Loucy (cell line): ENCODE measurements at regions not wholly inside any gene's neighbourhood (a gene's known extent, or its start where the extent isn't known, plus 50 kb on each side); places are given as distances from the start of the nearest gene placed in this dataset.

ENCODE experiments used
- H2AFZ ChIP-seq: fragments of 200-600 bp; sonication (generic); 2 replicates; pipeline ENCODE4 v1.6.0; 2016; ENCODE audit warnings: antibody characterized with exemption, mild to moderate bottlenecking, low read length, moderate library complexity
- H3F3A ChIP-seq: fragments of 200-600 bp; 2 replicates; pipeline ENCODE4 v1.6.0; 2016; ENCODE audit warnings: antibody characterized with exemption, low read depth, mild to moderate bottlenecking
- H3K27me3 ChIP-seq: fragments of 200-600 bp; sonication (generic); 2 replicates; pipeline ENCODE4 v1.6.1; 2014; ENCODE audit warnings: low read length, mild to moderate bottlenecking; ENCODE audit not compliant: insufficient read depth, poor library complexity, severe bottlenecking
- H3K36me3 ChIP-seq: fragments of 200-600 bp; sonication (generic); 2 replicates; pipeline ENCODE4 v1.6.1; 2016; ENCODE audit warnings: low read length; ENCODE audit not compliant: insufficient read depth
- H3K4me1 ChIP-seq: fragments of 200-600 bp; sonication (generic); 2 replicates; pipeline ENCODE4 v1.5.1; 2014; ENCODE audit warnings: low read length, mild to moderate bottlenecking; ENCODE audit not compliant: insufficient read depth, poor library complexity, severe bottlenecking
- H3K4me2 ChIP-seq: fragments of 200-600 bp; sonication (generic); 2 replicates; pipeline ENCODE4 v1.6.0; 2014; ENCODE audit warnings: antibody characterized with exemption, low read length, low read depth, mild to moderate bottlenecking; ENCODE audit not compliant: poor library complexity, severe bottlenecking
- H3K4me3 ChIP-seq: fragments of 200-600 bp; sonication (generic); 2 replicates; pipeline ENCODE4 v1.5.1; 2014; ENCODE audit warnings: low read length, mild to moderate bottlenecking, mixed read lengths; ENCODE audit not compliant: poor library complexity, severe bottlenecking
- H3K79me2 ChIP-seq: fragments of 200-600 bp; sonication (generic); 2 replicates; pipeline ENCODE4 v1.6.1; 2014; ENCODE audit warnings: low read length; ENCODE audit not compliant: insufficient read depth
- H3K9ac ChIP-seq: fragments of 200-600 bp; sonication (generic); 2 replicates; pipeline ENCODE4 v1.6.0; 2014; ENCODE audit warnings: mild to moderate bottlenecking, low read depth, low read length, moderate library complexity; ENCODE audit not compliant: poor library complexity, severe bottlenecking
- H3K9me2 ChIP-seq: fragments of 200-600 bp; sonication (generic); replicated peaks from 2 replicates; pipeline ENCODE4 v1.6.1; 2016; ENCODE audit warnings: low read depth, low read length, mixed read lengths
- H3K9me3 ChIP-seq: fragments of 200-600 bp; sonication (generic); 2 replicates; pipeline ENCODE4 v1.6.1; 2014; ENCODE audit warnings: mild to moderate bottlenecking, antibody characterized with exemption, low read length, low read depth; ENCODE audit not compliant: insufficient read depth
- H4K20me1 ChIP-seq: fragments of 200-600 bp; sonication (generic); 2 replicates; pipeline ENCODE4 v1.6.0; 2014; ENCODE audit warnings: antibody characterized with exemption, low read length, mild to moderate bottlenecking; ENCODE audit not compliant: insufficient read depth, poor library complexity, severe bottlenecking
- EZH2phosphoT487 ChIP-seq: fragments of 200-600 bp; IDR thresholded peaks from 2 replicates; pipeline ENCODE4 v1.6.1; 2018; ENCODE audit warnings: antibody characterized with exemption, mild to moderate bottlenecking, moderate library complexity, borderline replicate concordance
- TF ChIP-seq, protein P1 (sequence below): fragments of 200-600 bp; sonication (generic); conservative IDR thresholded peaks from 2 replicates; pipeline ENCODE4 v1.5.1; 2014; ENCODE audit warnings: mild to moderate bottlenecking, antibody characterized with exemption, low read length

DNA sequence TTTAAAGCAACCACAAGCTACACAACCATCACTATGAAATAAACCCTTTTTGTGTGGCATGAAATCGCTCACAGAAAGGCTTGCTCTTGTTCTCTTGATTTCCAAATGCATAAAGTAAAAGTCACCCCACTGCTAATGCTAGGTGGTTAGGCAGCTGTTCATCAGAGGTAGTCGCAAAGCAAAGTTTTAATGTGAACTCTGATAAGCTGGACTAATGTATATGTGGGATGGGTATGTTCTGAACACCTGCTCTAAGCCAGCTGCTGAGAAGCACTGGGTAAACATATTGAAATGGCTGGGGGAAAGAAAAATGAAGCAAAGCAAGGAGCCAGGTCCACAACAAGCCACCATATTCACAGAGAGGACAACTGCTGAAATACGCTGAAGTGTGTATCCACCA is 142.3 kb downstream of the KLF12 start:
- Histone ChIP-seq H3K9ac (no peak overlapping the region), H3K79me2 (peaks cover 25% of the 10 kb centered on the region), H3K36me3 (peaks cover 8% of the 10 kb centered on the region; the same call in 1 of the 2 replicates), H3K9me3 (no peaks in the 10 kb centered on the region), H3K4me3 (no peak overlapping the region), H3K9me2 (no peaks in the 10 kb centered on the region), H3F3A (0 out of 2 replicates have a peak, but pooled peaks cover 4% of the 10 kb centered on the region), H4K20me1 (peaks cover 10% of the 10 kb centered on the region), H3K27me3 (no peaks in the 10 kb centered on the region), H2AFZ (no peak overlapping the region), H3K4me2 (no peak overlapping the region), H3K4me1 (peaks cover 41% of the 10 kb centered on the region)
- no peak for TF ChIP-seq EZH2phosphoT487
- TF ChIP-seq, protein P1, sequence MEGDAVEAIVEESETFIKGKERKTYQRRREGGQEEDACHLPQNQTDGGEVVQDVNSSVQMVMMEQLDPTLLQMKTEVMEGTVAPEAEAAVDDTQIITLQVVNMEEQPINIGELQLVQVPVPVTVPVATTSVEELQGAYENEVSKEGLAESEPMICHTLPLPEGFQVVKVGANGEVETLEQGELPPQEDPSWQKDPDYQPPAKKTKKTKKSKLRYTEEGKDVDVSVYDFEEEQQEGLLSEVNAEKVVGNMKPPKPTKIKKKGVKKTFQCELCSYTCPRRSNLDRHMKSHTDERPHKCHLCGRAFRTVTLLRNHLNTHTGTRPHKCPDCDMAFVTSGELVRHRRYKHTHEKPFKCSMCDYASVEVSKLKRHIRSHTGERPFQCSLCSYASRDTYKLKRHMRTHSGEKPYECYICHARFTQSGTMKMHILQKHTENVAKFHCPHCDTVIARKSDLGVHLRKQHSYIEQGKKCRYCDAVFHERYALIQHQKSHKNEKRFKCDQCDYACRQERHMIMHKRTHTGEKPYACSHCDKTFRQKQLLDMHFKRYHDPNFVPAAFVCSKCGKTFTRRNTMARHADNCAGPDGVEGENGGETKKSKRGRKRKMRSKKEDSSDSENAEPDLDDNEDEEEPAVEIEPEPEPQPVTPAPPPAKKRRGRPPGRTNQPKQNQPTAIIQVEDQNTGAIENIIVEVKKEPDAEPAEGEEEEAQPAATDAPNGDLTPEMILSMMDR = no peak

DNA sequence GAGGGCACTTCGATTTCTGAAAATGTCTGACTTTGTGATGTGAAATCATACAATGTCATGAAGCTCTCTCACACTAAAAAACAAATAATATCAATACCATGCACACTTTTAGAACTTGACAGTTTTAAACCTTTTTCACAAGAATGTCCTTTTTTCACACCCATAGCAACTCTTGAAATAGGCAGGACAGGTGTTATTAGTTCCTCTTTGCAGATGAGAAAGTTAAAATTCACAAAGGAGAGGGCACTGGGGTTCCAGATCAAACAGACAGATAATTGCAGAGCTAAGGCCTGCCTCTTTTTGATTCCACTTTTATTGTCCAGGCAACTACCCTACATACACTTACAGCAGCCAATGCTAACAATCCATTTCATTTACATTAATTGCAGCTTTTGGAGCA is 142.8 kb downstream of the KLF12 start:
- Histone ChIP-seq H3K36me3 (peaks cover 8% of the 10 kb centered on the region; the same call in 1 of the 2 replicates), H3K4me3 (no peak overlapping the region), H3F3A (0 out of 2 replicates have a peak, but pooled peaks cover 4% of the 10 kb centered on the region), H3K27me3 (no peaks in the 10 kb centered on the region), H3K9ac (no peak overlapping the region), H3K79me2 (peaks cover 23% of the 10 kb centered on the region), H4K20me1 (peaks cover 10% of the 10 kb centered on the region), H2AFZ (no peak overlapping the region), H3K9me3 (no peaks in the 10 kb centered on the region), H3K4me1 (peaks cover 41% of the 10 kb centered on the region), H3K9me2 (no peaks in the 10 kb centered on the region), H3K4me2 (no peak overlapping the region)
- TF ChIP-seq EZH2phosphoT487 = no peak
- TF ChIP-seq, protein P1 = no peak

DNA sequence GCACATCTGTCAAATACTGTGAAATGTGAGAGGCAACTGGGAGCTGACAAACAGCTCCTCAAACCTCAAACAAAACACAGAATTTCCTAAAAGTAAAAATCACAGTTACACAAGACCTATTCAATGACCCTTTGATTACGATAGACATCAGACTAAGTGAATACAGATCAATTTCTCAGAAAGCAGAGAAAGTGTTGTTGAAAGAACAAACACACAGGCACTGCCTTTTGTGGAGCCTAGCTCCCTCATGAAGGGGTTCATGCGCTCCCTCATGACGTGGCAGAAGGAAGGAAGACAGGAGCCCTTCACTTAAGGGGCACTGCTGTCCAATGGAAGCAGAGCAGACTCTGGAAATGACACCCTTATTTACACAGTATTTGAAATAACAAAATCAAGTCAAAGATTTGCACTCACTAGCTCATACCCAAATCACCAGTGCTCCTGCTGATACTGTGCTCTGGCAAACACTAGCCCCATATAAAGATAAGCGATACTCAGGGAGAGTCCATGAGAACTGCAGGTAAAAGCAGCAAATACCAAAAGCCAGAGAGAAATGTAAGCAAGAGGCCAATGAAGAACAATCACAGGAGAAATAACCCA is 144.9 kb downstream of the KLF12 start:
- H3K4me3 ChIP-seq = peak overlapping the region; percentile 1
- H3F3A ChIP-seq = 0 out of 2 replicates have a peak, but pooled peaks cover 4% of the 10 kb centered on the region
- no peak overlapping the region for H2AFZ ChIP-seq
- peaks cover 13% of the 10 kb centered on the region for H4K20me1 ChIP-seq
- H3K9me2 ChIP-seq = no peaks in the 10 kb centered on the region
- peaks cover 29% of the 10 kb centered on the region; the same call in 1 of the 2 replicates for H3K79me2 ChIP-seq
- TF ChIP-seq, protein P1 = no peak
- no peak for TF ChIP-seq EZH2phosphoT487
- H3K9ac ChIP-seq = no peak overlapping the region
- peaks cover 12% of the 10 kb centered on the region; the same call in 1 of the 2 replicates for H3K36me3 ChIP-seq
- no peaks in the 10 kb centered on the region for H3K9me3 ChIP-seq
- no peaks in the 10 kb centered on the region for H3K27me3 ChIP-seq
- peak overlapping the region; percentile 41 for H3K4me2 ChIP-seq
- H3K4me1 ChIP-seq = peaks cover 56% of the 10 kb centered on the region
